ENCODE measurements at regions not wholly inside any gene's neighbourhood (a gene's known extent, or its start where the extent isn't known, plus 50 kb on each side); places are given as distances from the start of the nearest gene placed in this dataset.

GRCh38 chr12:13478650-13479181 is 282.2 kb downstream of the EMP1 start:
- Histone ChIP-seq H3K27ac (ENCODE audit: low read depth in 2 of 2, low read length in 1 of 2) (no peak overlapping the region), H3K27me3 (ENCODE audit: insufficient read depth) (no peaks in the 10 kb centered on the region; the same call in 1 of the 2 replicates), H3F3A (replicated peaks; ENCODE audit: insufficient read depth) (no peaks in the 10 kb centered on the region), H3K9me2 (no peaks in the 10 kb centered on the region), H2AFZ (ENCODE audit: low read depth) (no peak overlapping the region), H3K9me3 (no peaks in the 10 kb centered on the region), H3K36me3 (replicated peaks in 1 of 2; ENCODE audit: control insufficient read depth in 1 of 2, insufficient read depth in 2 of 2, low read length in 1 of 2) (no peaks in the 10 kb centered on the region), H4K20me1 (ENCODE audit: insufficient read depth) (no peaks in the 10 kb centered on the region), H3K4me1 (ENCODE audit: control insufficient read depth in 1 of 2, insufficient read depth in 2 of 2, low read depth in 1 of 2, low read length in 1 of 2) (no peaks in the 10 kb centered on the region), H3K4me3 (ENCODE audit: low read depth in 2 of 2, low read length in 1 of 2) (no peak overlapping the region), H3K4me2 (no peak overlapping the region), H3K79me2 (ENCODE audit: insufficient read depth) (no peaks in the 10 kb centered on the region), H3K9ac (no peak overlapping the region)
- WGBS (ENCODE audit: low lambda C conversion rate), result 23% methylated on average over 6 of the region's 6 CpGs
- no peak for DNase-seq
- ChIA-PET POLR2A (no interaction called here), CTCF (no interaction called here)
- TF ChIP-seq CHD2 (IDR thresholded peaks at IDR 0.05; ENCODE audit: low read length, partially characterized antibody), result no peak

- ChIA-PET POLR2A (no interaction called here), CTCF (interaction anchor here (0.8 to 1.1 kb wide), 2 partner anchors 31 to 35 kb away, joined by 3 read pairs; no protein-coding TSS in a partner anchor)
- H3K4me1 ChIP-seq (ENCODE audit: control insufficient read depth in 1 of 2, insufficient read depth in 2 of 2, low read depth in 1 of 2, low read length in 1 of 2), result no peaks in the 10 kb centered on the region
- H3K9me3 ChIP-seq, result no peaks in the 10 kb centered on the region
- H3K4me2 ChIP-seq, result no peak overlapping the region
- H4K20me1 ChIP-seq (ENCODE audit: insufficient read depth), result no peaks in the 10 kb centered on the region
- no peak for TF ChIP-seq FOXM1 (IDR thresholded peaks at IDR 0.05; ENCODE audit: low read depth)
- no peaks in the 10 kb centered on the region for H3K79me2 ChIP-seq (ENCODE audit: insufficient read depth)
- no peak overlapping the region for H3K27ac ChIP-seq (ENCODE audit: low read depth in 2 of 2, low read length in 1 of 2)
- H3K9me2 ChIP-seq, result no peaks in the 10 kb centered on the region
- H3K9ac ChIP-seq, result no peak overlapping the region
- no peak overlapping the region for H2AFZ ChIP-seq (ENCODE audit: low read depth)
- no peaks in the 10 kb centered on the region for H3K36me3 ChIP-seq (replicated peaks in 1 of 2; ENCODE audit: control insufficient read depth in 1 of 2, insufficient read depth in 2 of 2, low read length in 1 of 2)
- no peak overlapping the region for H3K4me3 ChIP-seq (ENCODE audit: low read depth in 2 of 2, low read length in 1 of 2)
- H3F3A ChIP-seq (replicated peaks; ENCODE audit: insufficient read depth), result no peaks in the 10 kb centered on the region
- WGBS (ENCODE audit: low lambda C conversion rate), result 18% methylated on average over 1 of the region's 1 CpG
- no peak for DNase-seq
- no peaks in the 10 kb centered on the region; the same call in 1 of the 2 replicates for H3K27me3 ChIP-seq (ENCODE audit: insufficient read depth)
These were observed 277.9 kb downstream of the EMP1 start for GRCh38 chr12:13474381-13474780.

GRCh38 chr12:13472690-13473089 is 276.2 kb downstream of the EMP1 start:
- Histone ChIP-seq H3F3A (replicated peaks; ENCODE audit: insufficient read depth) (no peaks in the 10 kb centered on the region), H3K9ac (no peak overlapping the region), H3K79me2 (ENCODE audit: insufficient read depth) (no peaks in the 10 kb centered on the region), H3K36me3 (replicated peaks in 1 of 2; ENCODE audit: control insufficient read depth in 1 of 2, insufficient read depth in 2 of 2, low read length in 1 of 2) (no peaks in the 10 kb centered on the region), H3K27ac (ENCODE audit: low read depth in 2 of 2, low read length in 1 of 2) (no peak overlapping the region), H3K4me3 (ENCODE audit: low read depth in 2 of 2, low read length in 1 of 2) (no peak overlapping the region), H3K4me1 (ENCODE audit: control insufficient read depth in 1 of 2, insufficient read depth in 2 of 2, low read depth in 1 of 2, low read length in 1 of 2) (no peaks in the 10 kb centered on the region), H3K27me3 (ENCODE audit: insufficient read depth) (no peaks in the 10 kb centered on the region; the same call in 1 of the 2 replicates), H2AFZ (ENCODE audit: low read depth) (no peak overlapping the region), H3K9me2 (no peaks in the 10 kb centered on the region), H3K9me3 (no peaks in the 10 kb centered on the region), H3K4me2 (no peak overlapping the region), H4K20me1 (ENCODE audit: insufficient read depth) (no peaks in the 10 kb centered on the region)
- ChIA-PET CTCF (interaction anchor here (0.5 to 3.4 kb wide), 3 partner anchors 24 to 62 kb away, joined by 3 to 10 read pairs (median 3); no protein-coding TSS in a partner anchor), POLR2A (no interaction called here)
- DNase-seq, result no peak
- TF ChIP-seq ZBTB33 (IDR thresholded peaks at IDR 0.05; ENCODE audit: borderline replicate concordance, low read depth) (no peak), IRF3 (IDR thresholded peaks at IDR 0.05; ENCODE audit: low read depth, low read length) (no peak), FOXJ3 (CRISPR knock-in tag; IDR thresholded peaks at IDR 0.05) (no peak), RAD21 (IDR thresholded peaks at IDR 0.05; ENCODE audit: low read length) (no peak), GATA2 (CRISPR knock-in tag; IDR thresholded peaks at IDR 0.05) (no peak)
- WGBS (ENCODE audit: low lambda C conversion rate), result 40% methylated on average over 5 of the region's 5 CpGs

Data from SK-N-SH (cell line).